ENCODE measurements at regions not wholly inside any gene's neighbourhood (a gene's known extent, or its start where the extent isn't known, plus 50 kb on each side); places are given as distances from the start of the nearest gene placed in this dataset.

DNA sequence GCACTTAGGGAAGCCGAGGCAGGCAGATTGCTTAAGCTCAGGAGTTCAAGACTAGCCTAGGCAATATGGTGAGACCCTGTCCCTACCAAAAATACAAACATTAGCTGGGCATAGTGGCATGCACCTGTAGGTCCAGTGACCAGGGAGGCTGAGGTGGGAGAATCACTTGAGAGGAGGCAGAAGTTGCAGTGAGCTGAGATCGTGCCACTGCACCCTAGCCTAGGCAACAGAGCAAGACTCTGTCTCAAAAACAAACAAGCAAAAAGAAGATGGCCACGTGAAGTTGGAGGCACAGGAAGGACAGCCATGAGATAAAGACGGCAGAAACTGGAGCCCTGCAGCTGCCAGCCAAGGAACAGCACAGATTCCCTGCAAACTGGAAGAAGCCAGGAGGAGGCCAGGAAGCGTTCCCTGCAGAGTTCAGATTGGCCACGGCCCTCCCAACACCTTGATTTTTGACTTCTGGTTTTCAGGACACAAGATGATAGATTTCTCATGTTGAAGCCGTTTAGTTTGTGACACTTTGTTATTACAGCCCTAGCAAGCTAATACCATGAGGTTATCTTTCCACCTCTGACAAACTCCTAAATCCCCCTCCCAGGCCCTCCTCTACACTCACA, 786.7 kb downstream of the UQCRFS1 start:
- DNase-seq, result no peak

GRCh38 chr19:28425046-28425931, 787.7 kb downstream of the UQCRFS1 start:
- DNase-seq, result no peak

DNA sequence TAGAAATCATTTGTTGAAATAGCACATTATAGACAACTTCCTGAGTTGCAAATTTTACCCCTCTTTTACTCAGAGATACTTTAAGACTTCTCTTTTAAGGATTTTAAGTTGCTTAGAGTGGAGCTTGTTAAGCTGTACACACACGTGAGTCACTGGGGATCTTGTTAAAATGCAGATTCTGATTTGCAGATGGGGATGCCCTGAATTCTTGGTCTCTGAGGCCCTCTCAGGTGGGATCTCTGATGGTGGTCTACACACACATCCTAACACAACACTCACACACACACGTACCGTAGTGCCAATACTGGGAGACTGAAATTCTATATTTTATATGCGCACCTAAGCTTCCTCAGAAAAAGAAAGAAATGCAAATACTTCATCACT, 788.3 kb downstream of the UQCRFS1 start:
- DNase-seq, result no peak

DNA sequence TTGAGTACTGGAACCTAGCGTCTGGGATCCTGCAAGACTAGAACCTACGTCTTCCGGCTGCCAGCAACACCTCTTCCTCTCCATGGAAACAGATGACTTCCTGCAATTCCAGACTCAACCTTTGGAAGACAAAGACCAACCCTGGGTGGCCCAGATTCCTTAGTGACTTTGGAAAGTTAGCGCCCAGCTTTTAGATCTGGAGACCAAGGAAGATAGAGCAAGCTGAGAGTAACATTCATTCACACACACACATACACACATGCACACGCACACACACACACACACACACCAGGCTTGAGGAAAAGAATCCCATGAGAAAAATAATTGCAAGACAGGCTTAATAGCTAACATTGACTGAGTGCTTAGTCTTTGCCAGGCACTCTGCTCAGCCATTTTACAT, 788.9 kb downstream of the UQCRFS1 start:
- DNase-seq, result no peak

- no peak for DNase-seq
These were observed 789.9 kb downstream of the UQCRFS1 start for GRCh38 chr19:28422791-28423650.

DNA sequence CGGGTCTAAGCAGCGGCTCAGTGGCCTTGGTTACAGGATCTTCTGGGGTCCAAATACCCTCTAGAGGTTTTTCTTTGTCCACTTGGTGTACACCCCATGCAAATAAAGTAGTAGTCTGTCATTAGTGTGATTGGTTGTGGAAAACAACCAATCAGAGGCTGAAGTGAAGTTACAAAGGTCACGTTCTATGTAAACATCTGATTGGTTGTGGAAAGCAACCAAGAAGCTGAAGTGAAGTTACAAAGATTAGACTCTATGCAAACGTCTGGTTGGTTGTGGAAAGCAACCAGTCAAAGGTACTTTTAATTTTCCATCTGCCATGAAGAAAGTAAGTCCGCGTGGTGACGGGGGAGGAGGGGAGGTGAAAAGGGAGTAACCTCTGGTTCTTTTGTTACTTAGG, 790.9 kb downstream of the UQCRFS1 start:
- DNase-seq, result no peak

DNA sequence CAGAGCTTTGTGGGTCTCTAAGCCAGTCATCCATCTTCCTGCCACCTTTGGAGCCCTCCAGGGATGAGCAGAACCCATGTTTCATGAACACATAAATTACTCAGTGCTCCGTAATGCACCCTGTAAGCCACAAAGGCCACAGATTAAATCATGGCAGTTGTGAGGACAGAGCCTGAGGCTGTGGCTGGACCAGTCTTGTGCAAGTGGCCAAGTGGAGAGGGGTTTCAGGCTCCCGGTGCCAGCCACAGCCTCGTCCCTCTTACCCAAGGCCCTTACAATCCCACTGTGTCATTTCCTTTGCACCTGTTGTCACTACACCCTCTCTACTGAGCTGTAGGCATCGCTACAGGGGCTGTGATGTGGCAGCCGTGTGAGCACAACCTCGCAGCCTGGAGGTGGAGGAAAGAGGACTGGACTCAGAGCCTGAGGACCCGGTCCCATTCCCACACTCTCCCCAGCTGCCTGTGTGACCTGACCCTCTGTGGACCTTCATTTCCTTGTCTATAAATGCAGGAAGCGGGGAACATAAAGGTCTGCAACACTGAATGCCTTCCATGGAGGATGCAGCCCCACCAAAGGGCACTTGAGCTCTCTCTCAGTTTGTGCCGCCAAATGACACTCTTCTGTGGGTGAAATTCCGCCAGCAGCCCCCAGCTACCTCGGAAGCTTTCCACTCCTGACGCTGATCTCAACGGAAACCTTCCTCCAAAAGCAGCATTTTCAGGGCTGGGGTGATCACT, 792.0 kb downstream of the UQCRFS1 start:
- DNase-seq, result no peak

- no peak for DNase-seq
These were observed 793.6 kb downstream of the UQCRFS1 start for GRCh38 chr19:28419312-28419711.

DNA sequence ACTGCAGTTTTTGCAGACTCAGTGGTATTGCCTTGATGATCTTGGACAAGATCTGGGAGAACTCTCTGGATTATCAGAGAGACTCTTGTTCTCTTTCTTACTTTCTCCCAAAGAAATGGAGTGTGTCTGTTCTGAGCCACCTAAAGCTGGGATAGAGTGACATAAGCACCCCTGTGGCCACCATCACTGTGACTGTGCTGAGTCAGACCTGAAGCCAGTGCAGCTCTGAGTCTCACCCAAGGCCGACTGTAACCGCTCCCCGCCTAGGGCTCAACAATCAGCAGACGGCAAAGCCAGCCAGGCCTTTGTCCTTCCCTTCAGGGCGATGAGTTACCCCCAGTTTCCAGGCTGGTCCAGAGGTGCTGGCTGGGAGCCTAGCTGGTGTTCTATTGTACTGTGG, 795.6 kb downstream of the UQCRFS1 start:
- no peak for DNase-seq

GRCh38 chr19:28416245-28416644, 796.7 kb downstream of the UQCRFS1 start:
- DNase-seq, result no peak

DNA sequence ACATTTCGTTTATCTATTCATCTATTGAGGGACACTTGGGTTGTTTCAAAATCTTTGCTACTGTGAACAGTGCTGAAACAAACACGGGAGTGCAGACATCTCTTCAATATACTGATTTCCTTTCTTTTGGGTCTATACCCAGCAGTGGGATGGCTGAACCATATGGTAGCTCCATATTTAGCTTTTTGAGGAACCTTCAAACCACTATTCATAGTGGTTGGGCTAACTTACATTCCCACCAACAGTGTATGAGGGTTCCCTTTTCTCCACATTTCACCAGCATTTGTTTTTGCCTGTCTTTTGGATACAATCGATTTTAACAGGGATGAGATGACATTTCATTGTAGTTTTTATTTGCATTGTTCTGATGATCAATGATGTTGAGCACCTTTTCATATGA, 798.2 kb downstream of the UQCRFS1 start:
- DNase-seq, result no peak

DNA sequence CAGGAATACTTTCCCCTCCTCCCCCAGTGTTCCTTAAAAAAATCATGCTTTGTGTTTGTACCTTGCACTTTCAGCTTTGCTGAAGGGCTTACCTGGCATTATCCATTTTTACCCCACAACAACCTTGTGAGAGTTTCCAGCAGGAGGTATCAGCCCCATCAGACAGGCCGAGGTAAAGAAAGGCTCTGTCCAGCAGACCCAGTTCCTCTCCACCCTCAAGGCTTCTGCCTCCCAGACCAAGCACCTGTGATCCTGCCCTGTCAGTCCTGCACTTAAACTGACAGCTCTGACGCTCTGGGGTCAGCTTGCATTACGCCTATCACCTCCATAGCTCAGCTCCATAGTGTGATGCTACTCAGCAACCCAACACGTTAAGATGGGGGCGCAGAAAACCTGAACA, 803.1 kb downstream of the UQCRFS1 start:
- DNase-seq, result no peak

DNA sequence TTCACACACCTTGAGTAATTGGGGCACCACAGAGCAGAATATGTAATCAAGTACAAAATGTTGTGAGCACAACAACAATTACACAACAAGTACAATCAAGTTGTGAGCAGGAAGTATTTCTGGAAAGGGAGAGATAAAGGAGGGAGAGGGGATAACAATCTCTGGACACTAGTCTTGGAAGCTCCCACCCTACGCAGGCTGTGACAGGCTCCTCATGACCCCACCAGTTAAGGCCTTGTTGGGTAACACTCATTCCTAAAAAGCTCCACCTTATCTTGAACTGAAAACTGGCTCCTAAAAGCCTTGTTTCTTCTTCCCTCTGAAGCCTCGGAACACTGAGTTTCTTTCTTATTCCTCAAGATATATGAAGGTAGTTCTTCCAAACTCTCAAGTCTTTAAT, 806.0 kb downstream of the UQCRFS1 start:
- DNase-seq, result no peak

DNA sequence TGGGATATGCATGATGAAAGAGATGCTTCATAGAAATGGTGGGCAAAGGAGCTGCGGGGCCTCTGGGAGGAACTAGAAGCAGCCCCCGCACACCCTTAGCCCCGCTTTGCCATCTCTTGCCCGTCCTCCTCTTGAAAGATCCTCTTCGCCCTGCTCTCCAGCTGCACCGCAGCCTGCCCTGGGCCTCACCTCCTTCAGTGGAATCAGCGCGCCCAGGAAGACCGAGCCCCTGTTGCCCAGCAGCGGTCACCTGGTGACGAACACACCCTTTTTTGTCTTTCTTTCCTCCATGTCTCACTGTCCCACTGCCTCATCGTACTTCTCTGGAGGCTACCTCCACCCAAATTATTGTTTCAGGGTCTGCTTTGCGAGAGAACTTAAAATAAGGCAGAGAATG, 807.6 kb downstream of the UQCRFS1 start:
- DNase-seq, result no peak

- DNase-seq, result no peak
These were observed 808.5 kb downstream of the UQCRFS1 start for GRCh38 chr19:28404472-28404871.

DNA sequence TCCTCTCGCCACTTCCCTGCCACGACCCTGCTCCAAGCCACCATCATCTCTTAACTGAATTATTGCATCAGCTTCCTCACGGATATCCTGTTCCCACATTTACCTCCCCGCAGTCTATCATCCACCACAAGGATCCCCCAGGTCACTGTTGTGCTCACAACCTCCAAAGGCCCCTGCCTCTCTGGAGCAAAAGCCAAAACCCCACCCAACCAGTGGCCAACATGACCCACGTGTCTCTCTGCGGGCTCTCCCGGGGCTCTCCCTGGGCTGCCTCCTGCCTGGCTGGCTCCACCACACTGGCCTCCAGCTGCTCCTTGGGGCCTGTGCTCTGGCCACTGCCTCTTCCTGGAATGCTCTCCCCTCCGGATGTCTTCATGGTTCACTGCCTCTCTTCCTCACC, 809.3 kb downstream of the UQCRFS1 start:
- DNase-seq, result no peak

- DNase-seq, result no peak
These were observed 810.2 kb downstream of the UQCRFS1 start for GRCh38 chr19:28402701-28403290.

GRCh38 chr19:28401739-28402424, 811.1 kb downstream of the UQCRFS1 start:
- no peak for DNase-seq

DNA sequence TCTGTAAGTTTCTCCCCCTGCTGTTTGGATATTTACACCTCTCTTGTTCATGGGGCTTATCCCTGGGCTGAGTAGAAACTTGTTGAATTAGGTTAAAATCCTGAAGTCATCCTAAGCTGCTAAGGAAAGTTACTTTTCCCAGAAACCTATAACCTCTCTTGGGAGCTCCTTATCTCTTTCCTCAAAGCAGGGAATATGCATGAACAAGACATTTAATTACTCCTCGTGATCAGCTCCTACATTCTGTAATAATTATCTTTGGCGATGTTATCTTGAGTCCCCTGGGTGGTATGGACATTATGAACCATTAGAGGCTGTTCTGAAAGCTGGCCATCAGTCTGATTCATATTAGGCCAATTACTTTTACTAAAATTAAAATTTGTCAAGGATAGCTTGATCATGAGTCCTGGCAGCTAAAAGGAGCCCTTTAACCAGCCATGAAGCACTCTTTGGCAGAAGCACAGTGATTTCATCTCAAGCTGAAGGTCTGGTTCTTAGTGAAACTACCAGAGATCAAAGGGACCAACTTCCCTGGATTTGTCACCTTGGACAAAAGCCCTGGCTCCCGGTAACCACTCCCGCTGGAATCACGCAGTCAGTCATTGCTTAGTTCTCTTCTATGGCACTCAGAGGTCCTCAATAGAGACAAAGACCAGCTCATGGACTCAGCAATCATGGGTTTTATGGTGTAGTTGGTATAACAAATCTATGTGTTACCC, 811.8 kb downstream of the UQCRFS1 start:
- no peak for DNase-seq

GRCh38 chr19:28399187-28399586, 813.8 kb downstream of the UQCRFS1 start:
- DNase-seq, result no peak

DNA sequence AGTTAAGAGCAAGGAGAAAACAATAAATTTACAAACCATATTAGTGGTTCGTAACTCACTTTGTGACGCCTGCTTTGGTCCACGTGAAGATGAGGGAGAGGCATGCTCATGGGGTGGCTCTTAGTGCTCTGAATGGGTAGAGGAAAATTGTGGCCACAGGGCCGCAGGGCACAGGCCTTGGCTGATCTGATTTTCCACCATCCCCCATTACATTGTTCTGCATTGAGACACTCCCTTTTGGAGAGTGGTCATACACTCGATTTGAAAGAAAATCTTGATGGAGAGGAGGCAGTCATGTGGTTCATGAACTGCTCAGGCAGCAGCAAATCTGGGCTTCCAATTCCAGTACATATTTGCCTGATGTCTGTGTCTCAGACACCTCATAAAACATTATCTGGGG, 815.2 kb downstream of the UQCRFS1 start:
- DNase-seq, result no peak
